Breast epithelium (tissue), 4 donors: ENCODE measurements at regions not wholly inside any gene's neighbourhood (a gene's known extent, or its start where the extent isn't known, plus 50 kb on each side); places are given as distances from the start of the nearest gene placed in this dataset.
"Not testable (repeated sequence)": the region's sequence is repeated elsewhere in the genome, so short reads cannot be mapped to it uniquely, and the experiment has no call there.

Experiments
- DNase-seq, 2 donors: peaks; one replicate each; pipeline ENCODE4 v3.0.0-alpha.2; 2019; ENCODE audit warnings: low spot score in 2 of 2
- H3K27ac ChIP-seq, 2 donors: fragments of 200-600 bp; sonication (generic) in 1 of 2; one replicate each; pipeline ENCODE4 v1.5.1; 2016 to 2019; ENCODE audit warnings: mild to moderate bottlenecking in 1 of 2
- H3K27me3 ChIP-seq, 2 donors: fragments of 200-600 bp; sonication (generic) in 1 of 2; one replicate each; pipeline versions ENCODE4 v1.5.1 to v1.6.0; 2017 to 2019; ENCODE audit warnings: control low read depth in 1 of 2, mild to moderate bottlenecking in 1 of 2
- H3K36me3 ChIP-seq: fragments of 200-600 bp; one replicate; pipeline ENCODE4 v1.5.1; 2019
- H3K4me1 ChIP-seq, 2 donors: fragments of 200-600 bp; sonication (generic); one replicate each; pipeline ENCODE4 v1.5.1; 2016 to 2019; ENCODE audit warnings: control low read depth in 1 of 2
- H3K4me3 ChIP-seq, 3 donors: fragments of 200-600 bp; sonication (generic); 1 replicate in 2 of 3; 2 replicates in 1 of 3; pipeline ENCODE4 v1.5.1; 2016 to 2019; ENCODE audit warnings: mild to moderate bottlenecking in 3 of 3, moderate library complexity in 2 of 3
- H3K9me3 ChIP-seq, 2 donors: fragments of 200-600 bp; sonication (generic) in 1 of 2; one replicate each; pipeline ENCODE4 v1.5.1; 2016 to 2019; ENCODE audit warnings: control low read depth in 1 of 2
- CTCF ChIP-seq, 3 donors: fragments of 450-650 bp; IDR thresholded peaks; one replicate each; pipeline ENCODE4 v1.5.1; 2016 to 2017; ENCODE audit warnings: antibody characterized with exemption in 3 of 3, mild to moderate bottlenecking in 3 of 3, moderate library complexity in 3 of 3
- POLR2A ChIP-seq: fragments of 450-650 bp; IDR thresholded peaks from one replicate; pipeline ENCODE4 v1.6.1; 2016; ENCODE audit warnings: antibody characterized with exemption, mild to moderate bottlenecking, moderate library complexity
- POLR2AphosphoS5 ChIP-seq, 3 donors: sonication (generic); formaldehyde crosslinking; IDR thresholded peaks; one replicate each; pipeline ENCODE4 v1.6.1; 2017; ENCODE audit warnings: antibody characterized with exemption in 3 of 3
- intact Hi-C: fragments of 100-400 bp; cut with DNase I; formaldehyde crosslinking; loops from one replicate; pipeline ENCODE4 v1.15.1; 2023; ENCODE audit warnings: low total_unique reads

DNA sequence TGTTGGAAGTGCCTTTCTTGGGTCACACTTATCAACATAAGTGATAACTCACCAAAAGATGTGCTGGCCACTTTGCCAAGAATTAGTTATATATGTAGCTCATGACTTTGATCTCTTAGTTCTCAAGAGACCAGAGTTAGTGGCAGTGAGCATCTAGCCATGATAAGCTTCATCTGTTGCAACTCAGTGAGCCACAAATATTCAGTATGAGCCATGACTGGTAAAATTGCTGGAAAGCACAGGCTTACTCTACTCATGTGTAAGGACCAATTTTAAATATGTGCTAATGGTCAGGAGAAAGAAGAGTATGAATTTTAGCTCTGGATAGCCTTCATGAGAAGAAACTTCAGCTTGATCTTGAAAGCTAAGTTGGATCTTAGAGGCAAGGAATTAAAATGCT, 59.4 kb upstream of the TLL1 start:
- DNase-seq, result no peak
- no peaks in the 10 kb centered on the region for H3K27me3 ChIP-seq
- intact Hi-C loops, result no loop called here
- no peaks in the 10 kb centered on the region for H3K9me3 ChIP-seq
- no peaks in the 10 kb centered on the region for H3K4me1 ChIP-seq
- no peaks in the 10 kb centered on the region for H3K36me3 ChIP-seq
- no peak overlapping the region for H3K4me3 ChIP-seq
- H3K27ac ChIP-seq, result no peak overlapping the region
- TF ChIP-seq POLR2A (no peak), POLR2AphosphoS5 (IDR thresholded peaks at IDR 0.05) (no peak), CTCF (IDR thresholded peaks at IDR 0.05) (no peak)

DNA sequence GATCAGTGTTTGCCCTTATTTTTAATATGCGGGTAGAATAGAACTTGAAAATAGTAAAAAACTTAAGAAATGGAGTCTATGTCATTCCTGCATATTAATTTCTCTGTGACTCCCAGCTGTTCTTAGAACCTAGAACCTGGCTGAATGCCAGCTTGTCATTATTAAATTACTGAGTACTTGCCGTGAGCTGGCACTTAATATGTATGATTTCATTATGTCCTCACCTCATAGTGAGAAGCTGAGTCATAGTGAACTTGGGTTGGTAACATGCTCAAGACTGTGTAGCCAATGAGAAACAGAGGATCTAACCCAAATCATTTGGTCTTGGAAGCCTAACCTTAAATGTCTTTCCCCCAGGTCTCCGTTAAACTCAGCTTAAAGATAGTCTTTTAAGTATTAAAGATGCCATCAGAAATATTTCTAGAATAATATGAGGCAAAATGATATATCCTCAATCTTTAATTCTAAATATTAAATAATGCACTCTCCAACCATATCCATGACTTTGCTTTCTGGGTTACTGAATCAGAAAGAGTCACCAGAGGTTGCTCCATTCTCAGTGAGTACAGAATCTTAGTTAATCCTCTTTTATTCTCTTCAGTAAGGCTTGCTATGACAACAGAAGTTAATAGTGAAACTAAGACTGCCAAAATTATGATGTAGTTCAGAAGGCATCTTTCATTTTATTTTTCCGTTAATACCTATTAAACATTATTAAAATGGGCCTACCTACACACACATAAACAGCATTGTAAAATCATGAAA, 58.6 kb upstream of the TLL1 start:
- H3K27ac ChIP-seq, result no peak overlapping the region
- no peak overlapping the region for H3K4me3 ChIP-seq
- H3K4me1 ChIP-seq, result no peaks in the 10 kb centered on the region
- intact Hi-C loops, result no loop called here
- H3K9me3 ChIP-seq, result no peaks in the 10 kb centered on the region
- H3K27me3 ChIP-seq, result no peaks in the 10 kb centered on the region
- no peaks in the 10 kb centered on the region for H3K36me3 ChIP-seq
- no peak for TF ChIP-seq POLR2AphosphoS5 (IDR thresholded peaks at IDR 0.05)
- TF ChIP-seq CTCF (IDR thresholded peaks at IDR 0.05), result no peak
- no peak for TF ChIP-seq POLR2A
- DNase-seq, result no peak

DNA sequence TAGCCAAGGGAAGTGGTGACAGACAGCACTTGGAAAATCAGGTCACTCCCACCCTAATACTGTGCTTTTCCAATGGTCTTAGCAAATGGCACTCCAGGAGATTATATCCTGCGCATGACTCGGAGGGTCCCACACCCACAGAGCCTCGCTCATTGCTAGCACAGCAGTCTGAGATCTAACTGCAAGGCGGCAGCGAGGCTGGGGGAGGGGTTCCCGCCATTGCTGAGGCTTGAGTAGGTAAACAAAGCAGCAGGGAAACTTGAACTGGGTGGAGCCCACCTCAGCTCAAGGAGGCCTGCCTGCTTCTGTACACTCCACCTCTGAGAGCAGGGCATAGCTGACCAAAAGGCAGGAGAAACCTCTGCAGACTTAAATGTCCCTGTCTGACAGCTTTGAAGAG, 53.9 kb upstream of the TLL1 start:
- H3K4me1 ChIP-seq, intact Hi-C loops, H3K27me3 ChIP-seq, H3K9me3 ChIP-seq, DNase-seq, H3K36me3 ChIP-seq, H3K27ac ChIP-seq, H3K4me3 ChIP-seq: not testable (repeated sequence)
